ENCODE measurements at regions not wholly inside any gene's neighbourhood (a gene's known extent, or its start where the extent isn't known, plus 50 kb on each side); places are given as distances from the start of the nearest gene placed in this dataset.

GRCh38 chr3:158994386-158994785 lies 192.5 kb downstream of the MFSD1 start:
- H3K27ac Mint-ChIP-seq (ENCODE audit: unreplicated experiment), result no peak overlapping the region
- no peaks in the 10 kb centered on the region for H3K36me3 Mint-ChIP-seq (ENCODE audit: unreplicated experiment)
- H3K4me3 Mint-ChIP-seq (ENCODE audit: unreplicated experiment), result no peak overlapping the region
- H3K9me3 Mint-ChIP-seq (ENCODE audit: unreplicated experiment), result no peaks in the 10 kb centered on the region
- DNase-seq (ENCODE audit: extremely low spot score, unreplicated experiment), result no peak
- H3K4me1 Mint-ChIP-seq (ENCODE audit: unreplicated experiment), result no peaks in the 10 kb centered on the region
- TF ChIP-seq, protein P1, sequence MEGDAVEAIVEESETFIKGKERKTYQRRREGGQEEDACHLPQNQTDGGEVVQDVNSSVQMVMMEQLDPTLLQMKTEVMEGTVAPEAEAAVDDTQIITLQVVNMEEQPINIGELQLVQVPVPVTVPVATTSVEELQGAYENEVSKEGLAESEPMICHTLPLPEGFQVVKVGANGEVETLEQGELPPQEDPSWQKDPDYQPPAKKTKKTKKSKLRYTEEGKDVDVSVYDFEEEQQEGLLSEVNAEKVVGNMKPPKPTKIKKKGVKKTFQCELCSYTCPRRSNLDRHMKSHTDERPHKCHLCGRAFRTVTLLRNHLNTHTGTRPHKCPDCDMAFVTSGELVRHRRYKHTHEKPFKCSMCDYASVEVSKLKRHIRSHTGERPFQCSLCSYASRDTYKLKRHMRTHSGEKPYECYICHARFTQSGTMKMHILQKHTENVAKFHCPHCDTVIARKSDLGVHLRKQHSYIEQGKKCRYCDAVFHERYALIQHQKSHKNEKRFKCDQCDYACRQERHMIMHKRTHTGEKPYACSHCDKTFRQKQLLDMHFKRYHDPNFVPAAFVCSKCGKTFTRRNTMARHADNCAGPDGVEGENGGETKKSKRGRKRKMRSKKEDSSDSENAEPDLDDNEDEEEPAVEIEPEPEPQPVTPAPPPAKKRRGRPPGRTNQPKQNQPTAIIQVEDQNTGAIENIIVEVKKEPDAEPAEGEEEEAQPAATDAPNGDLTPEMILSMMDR (IDR thresholded peaks at IDR 0.05), result no peak
- peaks cover 8% of the 10 kb centered on the region for H3K27me3 Mint-ChIP-seq (ENCODE audit: unreplicated experiment)

DNA sequence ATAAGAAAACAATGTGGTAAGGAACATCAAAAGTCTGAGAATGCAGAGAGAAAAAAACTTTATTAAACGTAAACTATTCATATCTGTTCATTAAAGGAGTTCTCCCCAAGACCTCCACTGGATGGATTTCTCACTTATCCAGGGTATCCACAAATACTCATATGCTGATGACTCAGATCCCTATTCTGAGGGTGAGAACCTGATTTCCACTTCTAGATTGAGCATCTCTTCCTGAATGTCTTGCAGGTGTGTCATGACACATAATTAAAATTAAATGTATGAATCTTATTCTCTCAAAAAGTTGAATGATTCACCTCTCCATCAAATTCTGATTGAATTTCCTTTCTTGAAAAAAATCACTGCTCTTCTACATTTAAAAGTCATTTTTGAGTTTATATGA lies 199.9 kb downstream of the MFSD1 start:
- TF ChIP-seq, protein P1 (IDR thresholded peaks at IDR 0.05), result no peak
- Mint-ChIP-seq H3K4me1 (ENCODE audit: unreplicated experiment) (no peaks in the 10 kb centered on the region), H3K4me3 (ENCODE audit: unreplicated experiment) (no peak overlapping the region), H3K27ac (ENCODE audit: unreplicated experiment) (no peak overlapping the region), H3K36me3 (ENCODE audit: unreplicated experiment) (no peaks in the 10 kb centered on the region), H3K9me3 (ENCODE audit: unreplicated experiment) (no peaks in the 10 kb centered on the region), H3K27me3 (ENCODE audit: unreplicated experiment) (peaks cover 16% of the 10 kb centered on the region)
- DNase-seq (ENCODE audit: extremely low spot score, unreplicated experiment), result no peak

GRCh38 chr3:159005137-159005536 lies 203.3 kb downstream of the MFSD1 start:
- no peak for DNase-seq (ENCODE audit: extremely low spot score, unreplicated experiment)
- H3K36me3 Mint-ChIP-seq (ENCODE audit: unreplicated experiment), result no peaks in the 10 kb centered on the region
- no peak overlapping the region for H3K27ac Mint-ChIP-seq (ENCODE audit: unreplicated experiment)
- no peak overlapping the region for H3K4me3 Mint-ChIP-seq (ENCODE audit: unreplicated experiment)
- H3K27me3 Mint-ChIP-seq (ENCODE audit: unreplicated experiment), result peaks cover 18% of the 10 kb centered on the region
- no peaks in the 10 kb centered on the region for H3K4me1 Mint-ChIP-seq (ENCODE audit: unreplicated experiment)
- TF ChIP-seq, protein P1 (IDR thresholded peaks at IDR 0.05), result no peak
- no peaks in the 10 kb centered on the region for H3K9me3 Mint-ChIP-seq (ENCODE audit: unreplicated experiment)

GRCh38 chr3:159007331-159007730 lies 205.5 kb downstream of the MFSD1 start:
- no peaks in the 10 kb centered on the region for H3K4me1 Mint-ChIP-seq (ENCODE audit: unreplicated experiment)
- H3K9me3 Mint-ChIP-seq (ENCODE audit: unreplicated experiment), result no peaks in the 10 kb centered on the region
- no peak overlapping the region for H3K27ac Mint-ChIP-seq (ENCODE audit: unreplicated experiment)
- peaks cover 15% of the 10 kb centered on the region for H3K27me3 Mint-ChIP-seq (ENCODE audit: unreplicated experiment)
- DNase-seq (ENCODE audit: extremely low spot score, unreplicated experiment), result no peak
- H3K36me3 Mint-ChIP-seq (ENCODE audit: unreplicated experiment), result no peaks in the 10 kb centered on the region
- TF ChIP-seq, protein P1 (IDR thresholded peaks at IDR 0.05), result no peak
- H3K4me3 Mint-ChIP-seq (ENCODE audit: unreplicated experiment), result no peak overlapping the region

- no peak overlapping the region for H3K27ac Mint-ChIP-seq (ENCODE audit: unreplicated experiment)
- no peak for DNase-seq (ENCODE audit: extremely low spot score, unreplicated experiment)
- H3K4me3 Mint-ChIP-seq (ENCODE audit: unreplicated experiment), result no peak overlapping the region
- peaks cover 15% of the 10 kb centered on the region for H3K27me3 Mint-ChIP-seq (ENCODE audit: unreplicated experiment)
- H3K9me3 Mint-ChIP-seq (ENCODE audit: unreplicated experiment), result no peaks in the 10 kb centered on the region
- TF ChIP-seq, protein P1 (IDR thresholded peaks at IDR 0.05), result no peak
- H3K4me1 Mint-ChIP-seq (ENCODE audit: unreplicated experiment), result no peaks in the 10 kb centered on the region
- no peaks in the 10 kb centered on the region for H3K36me3 Mint-ChIP-seq (ENCODE audit: unreplicated experiment)
Measured at GRCh38 chr3:159008401-159008800, 206.5 kb downstream of the MFSD1 start.
